Mammary epithelial cell (primary cell): ENCODE measurements at regions not wholly inside any gene's neighbourhood (a gene's known extent, or its start where the extent isn't known, plus 50 kb on each side); places are given as distances from the start of the nearest gene placed in this dataset.

Experiments
- CTCF ChIP-seq, 2 donors: IDR thresholded peaks in 1 of 2; conservative IDR thresholded peaks in 1 of 2; 2 replicates each; pipeline ENCODE4 v1.5.1; 2011 to 2012; ENCODE audit warnings: inconsistent platforms in 2 of 2, low read length in 2 of 2, mild to moderate bottlenecking in 2 of 2, control low read depth in 1 of 2, low read depth in 1 of 2; ENCODE audit not compliant: insufficient read depth in 1 of 2; ENCODE audit errors: extremely low read depth in 1 of 2
- EZH2 ChIP-seq: IDR thresholded peaks from 2 replicates; pipeline ENCODE4 v1.6.1; 2012; ENCODE audit warnings: low read length, inconsistent platforms, borderline replicate concordance

- TF ChIP-seq CTCF (conservative IDR thresholded peaks at IDR 0.05 in 1 of 2, IDR thresholded peaks at IDR 0.05 in 1 of 2; ENCODE audit: extremely low read depth in 1 of 2, insufficient read depth in 1 of 2, low read depth in 1 of 2, low read length in 2 of 2) = no peak
- no peak for TF ChIP-seq EZH2
These were observed 771.5 kb downstream of the GALR1 start for GRCh38 chr18:78021196-78021595.
